HG03354 (cell line): ENCODE measurements at regions not wholly inside any gene's neighbourhood (a gene's known extent, or its start where the extent isn't known, plus 50 kb on each side); places are given as distances from the start of the nearest gene placed in this dataset.
"Not testable (repeated sequence)": the region's sequence is repeated elsewhere in the genome, so short reads cannot be mapped to it uniquely, and the experiment has no call there.

ENCODE experiments used
- ATAC-seq: cut with Tn5 transposase; IDR thresholded peaks from one replicate; pipeline ENCODE4 v1.9.1; 2021; ENCODE audit warnings: mild to moderate bottlenecking; ENCODE audit not compliant: unreplicated experiment, poor library complexity, severe bottlenecking

- no peak for ATAC-seq
Measured at GRCh38 chr5:86447362-86447761, 170.4 kb upstream of the COX7C start.

- ATAC-seq: no peak
Measured at GRCh38 chr5:86452251-86452650, 165.5 kb upstream of the COX7C start.

GRCh38 chr5:86460519-86460918 is 157.2 kb upstream of the COX7C start:
- ATAC-seq: no peak

DNA sequence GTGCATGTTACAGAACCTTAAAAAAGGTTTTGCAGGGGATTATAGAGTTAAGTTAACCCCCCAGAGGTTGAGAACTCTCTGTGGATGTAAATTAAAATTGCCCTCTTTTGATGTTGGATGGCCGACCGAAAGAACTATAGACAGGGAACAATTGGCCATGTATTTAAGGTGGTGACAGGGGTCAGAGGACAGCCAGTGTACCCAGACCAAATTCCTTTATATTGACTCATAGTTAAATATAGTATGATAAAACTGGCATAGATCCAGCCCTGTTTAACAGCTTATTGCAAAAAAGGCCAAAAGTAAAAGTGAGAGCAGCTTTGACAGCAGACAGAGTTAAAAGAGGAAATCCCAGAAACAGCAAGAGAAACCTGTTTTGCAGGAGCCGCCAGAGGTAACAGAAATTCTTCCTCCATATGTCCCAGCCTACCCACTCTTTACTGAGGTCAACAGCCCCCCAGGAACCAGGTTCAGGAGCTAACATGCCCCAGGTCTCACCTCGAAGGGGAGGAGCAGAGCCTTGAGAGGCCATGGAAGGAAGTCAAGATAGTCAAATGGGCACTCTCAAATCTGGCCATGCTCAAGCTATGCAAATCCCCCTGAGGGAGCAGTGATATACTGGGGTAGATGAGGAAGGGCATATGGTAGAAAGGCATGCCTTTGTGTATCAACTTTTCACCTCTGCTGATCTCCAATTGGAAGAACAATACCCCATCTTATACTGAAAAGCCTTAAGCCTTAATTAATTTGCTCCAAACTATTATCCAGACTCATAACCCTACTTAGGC is 156.4 kb upstream of the COX7C start:
- no peak for ATAC-seq

GRCh38 chr5:86463339-86463738 is 154.4 kb upstream of the COX7C start:
- no peak for ATAC-seq

GRCh38 chr5:86465052-86465838 is 152.5 kb upstream of the COX7C start:
- no peak for ATAC-seq

GRCh38 chr5:86466721-86467120 is 151.0 kb upstream of the COX7C start:
- not testable (repeated sequence) for ATAC-seq

GRCh38 chr5:86482008-86482407 is 135.7 kb upstream of the COX7C start:
- no peak for ATAC-seq

- ATAC-seq: no peak
Measured at GRCh38 chr5:86493777-86494176, 124.0 kb upstream of the COX7C start.

DNA sequence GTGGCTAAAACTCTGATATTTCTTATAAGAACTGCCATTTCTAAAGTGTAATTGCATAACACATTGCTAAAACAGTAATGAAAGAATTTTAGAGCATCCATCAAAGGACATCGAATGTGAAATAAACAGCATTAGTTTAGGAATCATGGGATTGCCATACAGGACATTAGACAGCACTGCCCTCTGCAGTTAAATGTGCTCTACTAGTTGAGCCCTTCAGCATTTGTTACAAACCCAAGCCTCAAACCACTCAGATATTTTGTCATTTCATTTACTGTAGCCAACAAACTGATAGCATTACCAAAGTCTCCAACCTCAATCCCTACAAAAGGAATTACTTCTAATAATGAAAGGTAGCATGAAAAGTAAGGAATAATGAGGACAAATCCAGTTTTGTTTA is 116.8 kb upstream of the COX7C start:
- no peak for ATAC-seq

DNA sequence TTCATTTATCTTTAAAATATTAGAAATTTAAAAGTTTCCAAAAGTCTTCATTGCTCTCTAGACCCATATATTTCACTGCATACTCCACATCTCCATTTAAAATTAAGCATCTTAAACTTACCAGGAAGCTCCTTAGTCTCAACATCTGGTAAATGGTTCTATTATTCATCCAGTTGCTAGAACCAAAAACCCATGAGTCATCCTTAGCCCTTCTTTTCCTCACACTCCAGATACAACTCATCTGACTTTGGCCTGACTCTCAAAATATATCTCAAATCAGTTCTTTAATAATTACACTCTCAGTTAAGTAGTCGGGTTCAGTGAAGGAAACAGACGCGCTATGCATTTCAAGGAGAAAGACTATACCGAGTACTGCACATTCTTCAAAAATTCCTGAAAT is 110.2 kb upstream of the COX7C start:
- no peak for ATAC-seq

- ATAC-seq: not testable (repeated sequence)
Measured at GRCh38 chr5:86510330-86510915, 107.3 kb upstream of the COX7C start.

- no peak for ATAC-seq
Measured at GRCh38 chr5:86523718-86524117, 94.0 kb upstream of the COX7C start.

GRCh38 chr5:86525622-86526021 is 92.1 kb upstream of the COX7C start:
- ATAC-seq: no peak

DNA sequence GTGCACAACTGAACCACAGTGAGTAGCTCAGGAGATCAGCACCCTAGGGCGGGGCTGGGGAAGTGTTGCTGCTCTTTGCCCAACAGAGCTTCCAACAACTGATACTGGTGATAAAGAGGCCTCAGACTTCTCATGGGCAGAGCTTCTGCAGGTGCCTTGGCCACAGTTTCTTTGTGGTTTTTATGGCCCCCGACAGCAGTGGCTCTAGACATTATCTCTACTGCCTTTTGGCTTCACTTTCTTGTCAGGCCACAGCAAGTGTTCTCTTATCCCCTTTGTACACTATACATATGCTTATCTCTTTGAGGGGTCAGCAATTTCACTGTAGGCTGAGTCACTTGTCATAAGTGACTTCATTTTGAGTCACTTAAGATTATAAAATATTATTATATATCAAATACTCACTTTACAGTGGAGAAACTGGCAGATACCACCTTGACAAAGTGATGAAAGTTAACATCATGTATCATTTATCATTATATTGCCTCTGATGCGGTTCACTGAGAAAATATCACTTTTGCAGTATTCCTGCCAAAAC is 90.9 kb upstream of the COX7C start:
- ATAC-seq: peak; percentile 68

- ATAC-seq: no peak
Measured at GRCh38 chr5:86532429-86532828, 85.3 kb upstream of the COX7C start.

DNA sequence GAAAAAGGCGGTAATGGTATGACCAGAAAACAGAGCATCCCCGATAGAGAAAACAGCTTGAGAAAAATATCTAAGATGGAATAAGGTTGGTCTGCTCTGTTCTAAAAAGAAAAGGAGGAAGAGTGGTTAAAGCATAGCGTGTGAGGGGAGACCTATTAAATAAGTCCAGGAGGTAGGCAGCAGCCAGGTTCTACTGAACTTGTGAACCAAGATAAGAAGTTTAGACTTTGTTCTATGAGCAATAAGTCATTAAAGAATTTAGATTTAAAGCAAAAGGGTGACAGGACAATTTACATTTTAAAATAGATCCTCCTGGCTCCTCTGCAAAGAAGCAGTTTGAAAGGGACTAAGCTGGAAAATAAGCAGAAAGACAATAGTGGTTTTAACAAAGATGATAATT is 81.3 kb upstream of the COX7C start:
- no peak for ATAC-seq

GRCh38 chr5:86542532-86542931 is 75.2 kb upstream of the COX7C start:
- no peak for ATAC-seq

GRCh38 chr5:86546044-86546443 is 71.7 kb upstream of the COX7C start:
- ATAC-seq: no peak

GRCh38 chr5:86546582-86546981 is 71.2 kb upstream of the COX7C start:
- no peak for ATAC-seq

DNA sequence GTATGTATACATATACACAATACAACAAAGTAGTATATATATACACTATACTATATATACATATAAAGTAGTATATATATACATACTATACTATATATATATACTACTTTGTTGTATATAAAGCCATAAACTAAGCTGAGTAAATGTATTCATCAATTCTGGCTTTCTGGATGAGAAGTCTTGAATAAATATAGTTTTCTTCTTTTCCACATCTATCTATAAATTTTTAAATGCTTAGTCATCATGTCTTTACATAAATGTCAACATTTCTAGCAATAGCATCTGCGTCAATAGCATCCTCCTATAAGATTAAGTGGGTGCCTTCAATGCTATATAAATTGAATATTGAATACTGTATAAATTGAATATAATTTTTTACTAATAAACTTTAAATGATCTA is 63.1 kb upstream of the COX7C start:
- ATAC-seq: no peak
